ENCODE measurements at regions not wholly inside any gene's neighbourhood (a gene's known extent, or its start where the extent isn't known, plus 50 kb on each side); places are given as distances from the start of the nearest gene placed in this dataset.
"Not testable (repeated sequence)": the region's sequence is repeated elsewhere in the genome, so short reads cannot be mapped to it uniquely, and the experiment has no call there.

GRCh38 chr4:23956601-23957364 lies 66.9 kb upstream of the PPARGC1A start:
- DNase-seq (ENCODE audit: low spot score) = no peak

- DNase-seq (ENCODE audit: low spot score) = no peak
Observed at GRCh38 chr4:23952258-23952657, 62.4 kb upstream of the PPARGC1A start.

- no peak for DNase-seq (ENCODE audit: low spot score)
Observed at GRCh38 chr4:23947826-23948225, 58.0 kb upstream of the PPARGC1A start.

GRCh38 chr4:23946299-23946698 lies 56.5 kb upstream of the PPARGC1A start:
- no peak for DNase-seq (ENCODE audit: low spot score)

- peak; percentile 79 for DNase-seq (ENCODE audit: low spot score)
Observed at GRCh38 chr4:23945451-23946017, 55.7 kb upstream of the PPARGC1A start.

- DNase-seq (ENCODE audit: low spot score) = not testable (repeated sequence)
Observed at GRCh38 chr4:23944556-23944955, 54.7 kb upstream of the PPARGC1A start.

GRCh38 chr4:23943478-23943877 lies 53.6 kb upstream of the PPARGC1A start:
- no peak for DNase-seq (ENCODE audit: low spot score)

- DNase-seq (ENCODE audit: low spot score) = no peak
Observed at GRCh38 chr4:23942471-23942870, 52.6 kb upstream of the PPARGC1A start.

Data from AG20443 (cell line).